Gastrocnemius medialis (tissue), 4 donors: ENCODE measurements at regions not wholly inside any gene's neighbourhood (a gene's known extent, or its start where the extent isn't known, plus 50 kb on each side); places are given as distances from the start of the nearest gene placed in this dataset.

Experiments
- ATAC-seq, 2 donors: fragments of 150-250 bp; one replicate each; pipeline ENCODE4 v1.9.1; 2016
- DNase-seq, 2 donors: peaks; one replicate each; pipeline ENCODE4 v3.0.0-alpha.2; 2019
- H3K27ac ChIP-seq, 4 donors: fragments of 200-600 bp; sonication (generic); 1 replicate in 1 of 4; 2 replicates in 3 of 4; pipeline ENCODE4 v1.5.1; 2016 to 2018; ENCODE audit warnings: mild to moderate bottlenecking in 2 of 4, moderate library complexity in 1 of 4
- H3K27me3 ChIP-seq, 3 donors: fragments of 200-600 bp; sonication (generic) in 2 of 3; 1 replicate in 1 of 3; 2 replicates in 2 of 3; pipeline versions ENCODE4 v1.5.1 to v1.6.0; 2016 to 2019; ENCODE audit warnings: mild to moderate bottlenecking in 1 of 3, moderate library complexity in 1 of 3
- H3K36me3 ChIP-seq, 2 donors: fragments of 200-600 bp; sonication (generic) in 1 of 2; one replicate each; pipeline ENCODE4 v1.5.1; 2017 to 2018
- H3K4me1 ChIP-seq, 2 donors: fragments of 200-600 bp; sonication (generic) in 1 of 2; one replicate each; pipeline ENCODE4 v1.5.1; 2016 to 2017; ENCODE audit warnings: mild to moderate bottlenecking in 2 of 2
- H3K4me3 ChIP-seq, 4 donors: fragments of 200-600 bp; sonication (generic) in 3 of 4; 1 replicate in 1 of 4; 2 replicates in 3 of 4; pipeline ENCODE4 v1.5.1; 2016 to 2019; ENCODE audit warnings: mild to moderate bottlenecking in 2 of 4
- H3K9me3 ChIP-seq, 3 donors: fragments of 200-600 bp; sonication (generic) in 2 of 3; 1 replicate in 1 of 3; 2 replicates in 2 of 3; pipeline ENCODE4 v1.5.1; 2016 to 2019
- POLR2A ChIP-seq, 2 donors: fragments of 450-650 bp; IDR thresholded peaks; one replicate each; pipeline ENCODE4 v1.6.1; 2017; ENCODE audit warnings: antibody characterized with exemption in 2 of 2, mild to moderate bottlenecking in 2 of 2, moderate library complexity in 2 of 2
- in situ Hi-C, 4 donors: fragments of 200-750 bp; cut with MboI; loops; one replicate each; pipeline versions ENCODE4 v1.15.0 to v1.8.0; 2017; ENCODE audit warnings: low sequenced_read_pairs in 4 of 4
- intact Hi-C: fragments of 100-400 bp; cut with DNase I; formaldehyde crosslinking; loops from one replicate; pipeline ENCODE4 v1.15.1; 2023; ENCODE audit warnings: low total_unique reads
- TF ChIP-seq, protein P1 (sequence below), 5 experiments: fragments of 450-650 bp in 3 of 5; fragments of 200-600 bp in 2 of 5; sonication (generic) in 2 of 5; IDR thresholded peaks in 4 of 5; conservative IDR thresholded peaks in 1 of 5; 1 replicate in 4 of 5; 2 replicates in 1 of 5; pipeline ENCODE4 v1.5.1; 2016 to 2019; ENCODE audit warnings: antibody characterized with exemption in 5 of 5, mild to moderate bottlenecking in 3 of 5, moderate library complexity in 3 of 5

DNA sequence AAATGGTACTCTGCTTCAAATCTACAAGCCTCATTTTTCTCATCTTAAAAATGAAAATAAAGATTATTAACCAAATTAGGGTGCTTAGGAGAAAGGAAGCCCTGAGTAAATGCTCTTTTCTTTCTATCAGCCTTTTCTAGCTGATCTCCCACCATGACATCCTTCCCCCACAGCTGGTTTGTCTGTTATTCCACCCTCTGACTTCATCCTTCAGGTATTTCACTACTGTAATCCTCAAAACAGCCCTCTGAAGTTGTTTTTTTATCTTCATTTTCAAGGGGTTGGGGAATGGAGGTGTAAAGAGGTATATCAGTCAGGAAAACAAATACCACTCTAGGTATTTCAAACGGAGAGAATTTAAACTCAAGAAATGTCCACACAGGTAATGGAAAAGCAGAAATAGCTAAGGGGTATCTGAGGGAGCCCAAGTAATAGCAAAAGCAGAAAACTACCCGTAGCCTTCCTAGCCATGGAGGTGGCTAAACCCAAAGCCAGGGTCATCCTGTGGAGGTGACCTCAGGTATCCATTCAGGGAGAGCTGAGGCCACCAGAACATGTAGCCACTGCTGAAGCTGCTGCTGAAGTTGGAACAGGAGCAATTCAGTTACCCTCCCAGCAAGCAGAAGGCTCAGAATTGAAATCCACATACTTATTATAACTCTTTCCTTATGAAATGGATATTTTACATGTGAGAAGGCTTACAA is 990.9 kb upstream of the ACVR2A start:
- Histone ChIP-seq H3K27me3 (no peaks in the 10 kb centered on the region), H3K27ac (no peak overlapping the region), H3K4me3 (no peak overlapping the region), H3K4me1 (no peaks in the 10 kb centered on the region), H3K9me3 (no peaks in the 10 kb centered on the region), H3K36me3 (no peaks in the 10 kb centered on the region)
- intact Hi-C loops: no loop called here
- no peak for ATAC-seq
- TF ChIP-seq POLR2A (IDR thresholded peaks at IDR 0.05): no peak
- TF ChIP-seq, protein P1, sequence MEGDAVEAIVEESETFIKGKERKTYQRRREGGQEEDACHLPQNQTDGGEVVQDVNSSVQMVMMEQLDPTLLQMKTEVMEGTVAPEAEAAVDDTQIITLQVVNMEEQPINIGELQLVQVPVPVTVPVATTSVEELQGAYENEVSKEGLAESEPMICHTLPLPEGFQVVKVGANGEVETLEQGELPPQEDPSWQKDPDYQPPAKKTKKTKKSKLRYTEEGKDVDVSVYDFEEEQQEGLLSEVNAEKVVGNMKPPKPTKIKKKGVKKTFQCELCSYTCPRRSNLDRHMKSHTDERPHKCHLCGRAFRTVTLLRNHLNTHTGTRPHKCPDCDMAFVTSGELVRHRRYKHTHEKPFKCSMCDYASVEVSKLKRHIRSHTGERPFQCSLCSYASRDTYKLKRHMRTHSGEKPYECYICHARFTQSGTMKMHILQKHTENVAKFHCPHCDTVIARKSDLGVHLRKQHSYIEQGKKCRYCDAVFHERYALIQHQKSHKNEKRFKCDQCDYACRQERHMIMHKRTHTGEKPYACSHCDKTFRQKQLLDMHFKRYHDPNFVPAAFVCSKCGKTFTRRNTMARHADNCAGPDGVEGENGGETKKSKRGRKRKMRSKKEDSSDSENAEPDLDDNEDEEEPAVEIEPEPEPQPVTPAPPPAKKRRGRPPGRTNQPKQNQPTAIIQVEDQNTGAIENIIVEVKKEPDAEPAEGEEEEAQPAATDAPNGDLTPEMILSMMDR (IDR thresholded peaks at IDR 0.05 in 4 of 5, conservative IDR thresholded peaks at IDR 0.05 in 1 of 5): no peak
- in situ Hi-C loops: no loop called here
- DNase-seq: no peak

- in situ Hi-C loops (no loop called here), intact Hi-C loops (no loop called here)
- ATAC-seq: no peak
- H3K27ac ChIP-seq: no peak overlapping the region
- H3K9me3 ChIP-seq: no peaks in the 10 kb centered on the region
- no peaks in the 10 kb centered on the region for H3K36me3 ChIP-seq
- peaks cover 0 to 2% of the 10 kb centered on the region in 2 donors for H3K4me1 ChIP-seq
- TF ChIP-seq POLR2A (IDR thresholded peaks at IDR 0.05): no peak
- TF ChIP-seq, protein P1 (IDR thresholded peaks at IDR 0.05 in 4 of 5, conservative IDR thresholded peaks at IDR 0.05 in 1 of 5): no peak
- H3K27me3 ChIP-seq: no peaks in the 10 kb centered on the region
- H3K4me3 ChIP-seq: no peak overlapping the region
- DNase-seq: no peak
These were observed 992.2 kb upstream of the ACVR2A start for GRCh38 chr2:146852661-146853060.

- peaks cover 0 to 2% of the 10 kb centered on the region in 2 donors for H3K4me1 ChIP-seq
- no peaks in the 10 kb centered on the region for H3K9me3 ChIP-seq
- H3K4me3 ChIP-seq: no peak overlapping the region
- no peaks in the 10 kb centered on the region for H3K36me3 ChIP-seq
- intact Hi-C loops: no loop called here
- TF ChIP-seq POLR2A (IDR thresholded peaks at IDR 0.05): no peak
- TF ChIP-seq, protein P1 (IDR thresholded peaks at IDR 0.05 in 4 of 5, conservative IDR thresholded peaks at IDR 0.05 in 1 of 5): no peak
- in situ Hi-C loops: no loop called here
- H3K27ac ChIP-seq: no peak overlapping the region
- no peaks in the 10 kb centered on the region for H3K27me3 ChIP-seq
- no peak for DNase-seq
- no peak for ATAC-seq
These were observed 994.1 kb upstream of the ACVR2A start for GRCh38 chr2:146850746-146851145.

DNA sequence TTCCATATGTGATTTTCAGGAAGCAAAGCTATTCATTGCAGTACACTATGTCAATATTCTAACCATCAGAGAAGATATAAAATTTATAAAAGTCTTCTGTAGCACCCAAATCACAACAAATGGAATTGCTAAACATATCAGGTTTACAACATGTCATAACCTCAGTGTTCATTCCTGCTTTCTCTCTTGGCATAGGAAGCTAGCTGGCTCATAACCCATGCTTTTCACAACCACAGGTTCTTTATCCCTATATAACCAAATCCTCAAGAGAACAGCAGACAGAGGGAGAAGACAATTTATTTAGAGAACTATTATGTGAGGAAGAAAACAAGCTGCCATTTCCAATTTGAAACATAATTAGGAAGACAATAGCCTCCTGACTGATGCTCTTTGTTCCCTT is 997.0 kb upstream of the ACVR2A start:
- no peaks in the 10 kb centered on the region for H3K36me3 ChIP-seq
- H3K4me3 ChIP-seq: no peak overlapping the region
- peaks cover 0 to 2% of the 10 kb centered on the region in 2 donors for H3K4me1 ChIP-seq
- in situ Hi-C loops (no loop called here), intact Hi-C loops (no loop called here)
- no peaks in the 10 kb centered on the region for H3K9me3 ChIP-seq
- DNase-seq (no peak), ATAC-seq (no peak)
- H3K27ac ChIP-seq: no peak overlapping the region
- no peaks in the 10 kb centered on the region for H3K27me3 ChIP-seq
- TF ChIP-seq, protein P1 (IDR thresholded peaks at IDR 0.05 in 4 of 5, conservative IDR thresholded peaks at IDR 0.05 in 1 of 5): no peak
